ENCODE measurements at regions not wholly inside any gene's neighbourhood (a gene's known extent, or its start where the extent isn't known, plus 50 kb on each side); places are given as distances from the start of the nearest gene placed in this dataset.

GRCh38 chr4:59805176-59805575 lies 1395.0 kb upstream of the ADGRL3 start:
- Mint-ChIP-seq H3K4me3 (ENCODE audit: unreplicated experiment) (no peak overlapping the region), H3K36me3 (ENCODE audit: unreplicated experiment) (no peaks in the 10 kb centered on the region), H3K9me3 (ENCODE audit: unreplicated experiment) (peaks cover 2% of the 10 kb centered on the region), H3K4me1 (ENCODE audit: low read depth, unreplicated experiment) (no peaks in the 10 kb centered on the region), H3K27me3 (ENCODE audit: unreplicated experiment) (no peaks in the 10 kb centered on the region), H3K27ac (ENCODE audit: unreplicated experiment) (no peak overlapping the region)
- TF ChIP-seq CTCF (IDR thresholded peaks at IDR 0.05; ENCODE audit: partially characterized antibody, unreplicated experiment), result no peak
- no peak for DNase-seq

- Mint-ChIP-seq H3K4me1 (ENCODE audit: low read depth, unreplicated experiment) (no peaks in the 10 kb centered on the region), H3K4me3 (ENCODE audit: unreplicated experiment) (no peak overlapping the region), H3K9me3 (ENCODE audit: unreplicated experiment) (no peaks in the 10 kb centered on the region), H3K27me3 (ENCODE audit: unreplicated experiment) (no peaks in the 10 kb centered on the region), H3K36me3 (ENCODE audit: unreplicated experiment) (no peaks in the 10 kb centered on the region), H3K27ac (ENCODE audit: unreplicated experiment) (no peak overlapping the region)
- no peak for TF ChIP-seq CTCF (IDR thresholded peaks at IDR 0.05; ENCODE audit: partially characterized antibody, unreplicated experiment)
- DNase-seq, result no peak
Measured at GRCh38 chr4:59814402-59815010, 1385.6 kb upstream of the ADGRL3 start.

GRCh38 chr4:59818656-59819055 lies 1381.5 kb upstream of the ADGRL3 start:
- H3K9me3 Mint-ChIP-seq (ENCODE audit: unreplicated experiment), result no peaks in the 10 kb centered on the region
- no peaks in the 10 kb centered on the region for H3K4me1 Mint-ChIP-seq (ENCODE audit: low read depth, unreplicated experiment)
- no peaks in the 10 kb centered on the region for H3K27me3 Mint-ChIP-seq (ENCODE audit: unreplicated experiment)
- no peak for DNase-seq
- no peak overlapping the region for H3K4me3 Mint-ChIP-seq (ENCODE audit: unreplicated experiment)
- H3K27ac Mint-ChIP-seq (ENCODE audit: unreplicated experiment), result no peak overlapping the region
- H3K36me3 Mint-ChIP-seq (ENCODE audit: unreplicated experiment), result no peaks in the 10 kb centered on the region
- no peak for TF ChIP-seq CTCF (IDR thresholded peaks at IDR 0.05; ENCODE audit: partially characterized antibody, unreplicated experiment)

GRCh38 chr4:59823311-59823710 lies 1376.8 kb upstream of the ADGRL3 start:
- H3K9me3 Mint-ChIP-seq (ENCODE audit: unreplicated experiment), result no peaks in the 10 kb centered on the region
- no peak overlapping the region for H3K27ac Mint-ChIP-seq (ENCODE audit: unreplicated experiment)
- H3K27me3 Mint-ChIP-seq (ENCODE audit: unreplicated experiment), result no peaks in the 10 kb centered on the region
- TF ChIP-seq CTCF (IDR thresholded peaks at IDR 0.05; ENCODE audit: partially characterized antibody, unreplicated experiment), result no peak
- H3K4me3 Mint-ChIP-seq (ENCODE audit: unreplicated experiment), result no peak overlapping the region
- no peak for DNase-seq
- H3K36me3 Mint-ChIP-seq (ENCODE audit: unreplicated experiment), result no peaks in the 10 kb centered on the region
- H3K4me1 Mint-ChIP-seq (ENCODE audit: low read depth, unreplicated experiment), result no peaks in the 10 kb centered on the region

GRCh38 chr4:59825104-59825503 lies 1375.0 kb upstream of the ADGRL3 start:
- Mint-ChIP-seq H3K27ac (ENCODE audit: unreplicated experiment) (no peak overlapping the region), H3K9me3 (ENCODE audit: unreplicated experiment) (no peaks in the 10 kb centered on the region), H3K4me3 (ENCODE audit: unreplicated experiment) (no peak overlapping the region), H3K4me1 (ENCODE audit: low read depth, unreplicated experiment) (no peaks in the 10 kb centered on the region), H3K36me3 (ENCODE audit: unreplicated experiment) (no peaks in the 10 kb centered on the region), H3K27me3 (ENCODE audit: unreplicated experiment) (no peaks in the 10 kb centered on the region)
- TF ChIP-seq CTCF (IDR thresholded peaks at IDR 0.05; ENCODE audit: partially characterized antibody, unreplicated experiment), result no peak
- no peak for DNase-seq
